OCI-LY3 (cell line): ENCODE measurements at regions not wholly inside any gene's neighbourhood (a gene's known extent, or its start where the extent isn't known, plus 50 kb on each side); places are given as distances from the start of the nearest gene placed in this dataset.

Source experiments
- CTCF ChIP-seq: fragments of 200-600, 300-600 bp; sonication (generic); IDR thresholded peaks from 2 replicates; pipeline ENCODE4 v1.5.1; 2014; ENCODE audit warnings: antibody characterized with exemption, low read length, low read depth
- EZH2phosphoT487 ChIP-seq: fragments of 200-600 bp; shearing (Covaris generic); IDR thresholded peaks from 2 replicates; pipeline ENCODE4 v1.6.1; 2018; ENCODE audit warnings: antibody characterized with exemption, mixed run types, low read depth

GRCh38 chr1:181314010-181314409, 169.3 kb upstream of the CACNA1E start:
- TF ChIP-seq CTCF (no peak), EZH2phosphoT487 (no peak)
